Loucy (cell line): ENCODE measurements at regions not wholly inside any gene's neighbourhood (a gene's known extent, or its start where the extent isn't known, plus 50 kb on each side); places are given as distances from the start of the nearest gene placed in this dataset.

ENCODE experiments used
- H2AFZ ChIP-seq: fragments of 200-600 bp; sonication (generic); 2 replicates; pipeline ENCODE4 v1.6.0; 2016; ENCODE audit warnings: antibody characterized with exemption, mild to moderate bottlenecking, low read length, moderate library complexity
- H3F3A ChIP-seq: fragments of 200-600 bp; 2 replicates; pipeline ENCODE4 v1.6.0; 2016; ENCODE audit warnings: antibody characterized with exemption, low read depth, mild to moderate bottlenecking
- H3K27me3 ChIP-seq: fragments of 200-600 bp; sonication (generic); 2 replicates; pipeline ENCODE4 v1.6.1; 2014; ENCODE audit warnings: low read length, mild to moderate bottlenecking; ENCODE audit not compliant: insufficient read depth, poor library complexity, severe bottlenecking
- H3K36me3 ChIP-seq: fragments of 200-600 bp; sonication (generic); 2 replicates; pipeline ENCODE4 v1.6.1; 2016; ENCODE audit warnings: low read length; ENCODE audit not compliant: insufficient read depth
- H3K4me1 ChIP-seq: fragments of 200-600 bp; sonication (generic); 2 replicates; pipeline ENCODE4 v1.5.1; 2014; ENCODE audit warnings: low read length, mild to moderate bottlenecking; ENCODE audit not compliant: insufficient read depth, poor library complexity, severe bottlenecking
- H3K4me2 ChIP-seq: fragments of 200-600 bp; sonication (generic); 2 replicates; pipeline ENCODE4 v1.6.0; 2014; ENCODE audit warnings: antibody characterized with exemption, low read length, low read depth, mild to moderate bottlenecking; ENCODE audit not compliant: poor library complexity, severe bottlenecking
- H3K4me3 ChIP-seq: fragments of 200-600 bp; sonication (generic); 2 replicates; pipeline ENCODE4 v1.5.1; 2014; ENCODE audit warnings: low read length, mild to moderate bottlenecking, mixed read lengths; ENCODE audit not compliant: poor library complexity, severe bottlenecking
- H3K79me2 ChIP-seq: fragments of 200-600 bp; sonication (generic); 2 replicates; pipeline ENCODE4 v1.6.1; 2014; ENCODE audit warnings: low read length; ENCODE audit not compliant: insufficient read depth
- H3K9ac ChIP-seq: fragments of 200-600 bp; sonication (generic); 2 replicates; pipeline ENCODE4 v1.6.0; 2014; ENCODE audit warnings: mild to moderate bottlenecking, low read depth, low read length, moderate library complexity; ENCODE audit not compliant: poor library complexity, severe bottlenecking
- H3K9me2 ChIP-seq: fragments of 200-600 bp; sonication (generic); replicated peaks from 2 replicates; pipeline ENCODE4 v1.6.1; 2016; ENCODE audit warnings: low read depth, low read length, mixed read lengths
- H3K9me3 ChIP-seq: fragments of 200-600 bp; sonication (generic); 2 replicates; pipeline ENCODE4 v1.6.1; 2014; ENCODE audit warnings: mild to moderate bottlenecking, antibody characterized with exemption, low read length, low read depth; ENCODE audit not compliant: insufficient read depth
- H4K20me1 ChIP-seq: fragments of 200-600 bp; sonication (generic); 2 replicates; pipeline ENCODE4 v1.6.0; 2014; ENCODE audit warnings: antibody characterized with exemption, low read length, mild to moderate bottlenecking; ENCODE audit not compliant: insufficient read depth, poor library complexity, severe bottlenecking
- CTCF ChIP-seq: fragments of 200-600 bp; sonication (generic); conservative IDR thresholded peaks from 2 replicates; pipeline ENCODE4 v1.5.1; 2014; ENCODE audit warnings: mild to moderate bottlenecking, antibody characterized with exemption, low read length
- EZH2phosphoT487 ChIP-seq: fragments of 200-600 bp; IDR thresholded peaks from 2 replicates; pipeline ENCODE4 v1.6.1; 2018; ENCODE audit warnings: antibody characterized with exemption, mild to moderate bottlenecking, moderate library complexity, borderline replicate concordance

GRCh38 chr12:125453751-125454150 is 388.5 kb downstream of the AACS start:
- no peaks in the 10 kb centered on the region for H4K20me1 ChIP-seq
- H3K9me3 ChIP-seq: peaks cover 9% of the 10 kb centered on the region; the same call in 1 of the 2 replicates
- no peak overlapping the region for H2AFZ ChIP-seq
- no peak overlapping the region for H3K4me2 ChIP-seq
- H3K4me3 ChIP-seq: no peak overlapping the region
- H3K36me3 ChIP-seq: no peaks in the 10 kb centered on the region
- no peaks in the 10 kb centered on the region for H3K27me3 ChIP-seq
- no peaks in the 10 kb centered on the region for H3K4me1 ChIP-seq
- no peaks in the 10 kb centered on the region for H3K79me2 ChIP-seq
- H3F3A ChIP-seq: no peaks in the 10 kb centered on the region
- TF ChIP-seq CTCF (no peak), EZH2phosphoT487 (no peak)
- no peak overlapping the region for H3K9ac ChIP-seq
- H3K9me2 ChIP-seq: no peaks in the 10 kb centered on the region

DNA sequence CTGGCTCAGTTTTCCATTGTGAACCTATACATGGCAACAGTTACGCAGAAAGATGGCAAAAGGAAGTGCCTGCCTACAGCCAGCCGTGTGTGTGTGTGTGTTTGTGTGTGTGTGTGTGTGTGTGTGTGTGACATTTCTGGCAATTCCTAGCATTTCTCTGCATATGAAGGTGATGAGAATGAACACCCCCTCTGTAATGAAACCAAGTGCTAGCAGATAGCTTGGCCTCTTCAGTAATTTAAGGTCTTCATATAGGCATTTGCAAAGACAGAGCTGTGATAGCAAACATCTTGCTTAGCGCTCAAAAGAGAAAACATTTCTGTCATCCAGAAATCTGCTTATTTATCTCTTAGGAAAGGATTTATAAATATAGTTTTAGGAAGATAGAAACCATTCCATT is 389.1 kb downstream of the AACS start:
- no peak overlapping the region for H2AFZ ChIP-seq
- no peak overlapping the region for H3K4me2 ChIP-seq
- H4K20me1 ChIP-seq: no peaks in the 10 kb centered on the region
- H3K27me3 ChIP-seq: no peaks in the 10 kb centered on the region
- H3K4me3 ChIP-seq: no peak overlapping the region
- no peaks in the 10 kb centered on the region for H3K36me3 ChIP-seq
- peaks cover 9% of the 10 kb centered on the region; the same call in 1 of the 2 replicates for H3K9me3 ChIP-seq
- no peaks in the 10 kb centered on the region for H3K9me2 ChIP-seq
- H3F3A ChIP-seq: no peaks in the 10 kb centered on the region
- no peaks in the 10 kb centered on the region for H3K4me1 ChIP-seq
- TF ChIP-seq EZH2phosphoT487 (no peak), CTCF (no peak)
- no peak overlapping the region for H3K9ac ChIP-seq
- no peaks in the 10 kb centered on the region for H3K79me2 ChIP-seq

GRCh38 chr12:125454786-125455480 is 389.7 kb downstream of the AACS start:
- Histone ChIP-seq H3K4me3 (no peak overlapping the region), H3K27me3 (no peaks in the 10 kb centered on the region), H3K9me3 (peaks cover 9% of the 10 kb centered on the region; the same call in 1 of the 2 replicates), H3K9ac (no peak overlapping the region), H3K4me1 (no peaks in the 10 kb centered on the region), H3K9me2 (no peaks in the 10 kb centered on the region), H3F3A (no peaks in the 10 kb centered on the region), H3K36me3 (no peaks in the 10 kb centered on the region), H4K20me1 (no peaks in the 10 kb centered on the region), H2AFZ (no peak overlapping the region), H3K79me2 (no peaks in the 10 kb centered on the region), H3K4me2 (no peak overlapping the region)
- TF ChIP-seq EZH2phosphoT487 (no peak), CTCF (no peak)
